H9 (cell line): ENCODE measurements at regions not wholly inside any gene's neighbourhood (a gene's known extent, or its start where the extent isn't known, plus 50 kb on each side); places are given as distances from the start of the nearest gene placed in this dataset.

Experiments used
- DNase-seq: peaks from one replicate; pipeline ENCODE4 v3.0.0-alpha.2; 2017
- H2AFZ ChIP-seq: one replicate; pipeline ENCODE4 v1.6.1; 2013; ENCODE audit warnings: mild to moderate bottlenecking, low read length, control low read depth, moderate library complexity
- H2AK5ac ChIP-seq: 2 replicates; pipeline ENCODE4 v1.6.1; 2013; ENCODE audit warnings: low read length, control low read depth, mixed read lengths; ENCODE audit not compliant: insufficient read length
- H2BK120ac ChIP-seq: one replicate; pipeline ENCODE4 v1.6.1; 2013; ENCODE audit warnings: low read depth, mild to moderate bottlenecking, low read length, control low read depth, inconsistent platforms; ENCODE audit not compliant: poor library complexity, severe bottlenecking
- H2BK12ac ChIP-seq: 2 replicates; pipeline ENCODE4 v1.6.1; 2013; ENCODE audit warnings: low read length, control low read depth, mixed read lengths, low read depth; ENCODE audit not compliant: insufficient read length
- H2BK15ac ChIP-seq: 2 replicates; pipeline ENCODE4 v1.6.1; 2013; ENCODE audit warnings: low read depth, low read length, control low read depth
- H2BK20ac ChIP-seq: one replicate; pipeline ENCODE4 v1.6.1; 2013; ENCODE audit warnings: low read depth, mild to moderate bottlenecking, low read length, control low read depth, inconsistent platforms; ENCODE audit not compliant: poor library complexity, severe bottlenecking
- H2BK5ac ChIP-seq: 2 replicates; pipeline ENCODE4 v1.6.1; 2013; ENCODE audit warnings: low read length, control low read depth, mixed read lengths; ENCODE audit not compliant: insufficient read length
- H3K14ac ChIP-seq: 2 replicates; pipeline ENCODE4 v1.6.1; 2013; ENCODE audit warnings: low read length, control low read depth; ENCODE audit not compliant: insufficient read depth
- H3K18ac ChIP-seq: 2 replicates; pipeline ENCODE4 v1.6.1; 2013; ENCODE audit warnings: low read depth, mild to moderate bottlenecking, mixed read lengths, low read length, control low read depth; ENCODE audit not compliant: insufficient read length
- H3K23ac ChIP-seq: 2 replicates; pipeline ENCODE4 v1.6.1; 2013; ENCODE audit warnings: low read length, control low read depth, mixed read lengths, low read depth; ENCODE audit not compliant: insufficient read length
- H3K23me2 ChIP-seq: 2 replicates; pipeline ENCODE4 v1.6.1; 2013; ENCODE audit warnings: low read depth, mild to moderate bottlenecking, mixed read lengths, low read length, control low read depth; ENCODE audit not compliant: insufficient read length, poor library complexity, severe bottlenecking
- H3K27ac ChIP-seq: 2 replicates; pipeline ENCODE4 v1.5.1; 2013; ENCODE audit warnings: low read length, control low read depth, mixed read lengths, low read depth; ENCODE audit not compliant: insufficient read length
- H3K27me3 ChIP-seq: 2 replicates; pipeline ENCODE4 v1.6.1; 2013; ENCODE audit warnings: low read length, control low read depth, inconsistent platforms; ENCODE audit not compliant: insufficient read depth
- H3K4ac ChIP-seq: 2 replicates; pipeline ENCODE4 v1.6.1; 2013; ENCODE audit warnings: low read depth, mild to moderate bottlenecking, control low read depth, inconsistent platforms, low read length, moderate library complexity
- H3K4me1 ChIP-seq: 2 replicates; pipeline ENCODE4 v1.6.1; 2013; ENCODE audit warnings: low read length, control low read depth, inconsistent platforms; ENCODE audit not compliant: insufficient read depth
- H3K4me2 ChIP-seq: 2 replicates; pipeline ENCODE4 v1.6.1; 2013; ENCODE audit warnings: low read length, control low read depth, mixed read lengths; ENCODE audit not compliant: insufficient read length, insufficient read depth
- H3K56ac ChIP-seq: 2 replicates; pipeline ENCODE4 v1.6.1; 2013; ENCODE audit warnings: low read depth, mild to moderate bottlenecking, mixed read lengths, low read length, control low read depth; ENCODE audit not compliant: insufficient read length
- H3K79me1 ChIP-seq: 2 replicates; pipeline ENCODE4 v1.6.1; 2013; ENCODE audit warnings: low read depth, mild to moderate bottlenecking, moderate library complexity, low read length, control low read depth, inconsistent platforms; ENCODE audit not compliant: insufficient read depth, poor library complexity, severe bottlenecking
- H3K79me2 ChIP-seq: 2 replicates; pipeline ENCODE4 v1.6.1; 2013; ENCODE audit warnings: low read length, control low read depth, inconsistent platforms; ENCODE audit not compliant: insufficient read depth
- H3K9ac ChIP-seq: 2 replicates; pipeline ENCODE4 v1.6.1; 2013; ENCODE audit warnings: low read length, control low read depth, mixed read lengths; ENCODE audit not compliant: insufficient read length; ENCODE audit errors: extremely low read depth
- H3K9me3 ChIP-seq: one replicate; pipeline ENCODE4 v1.6.1; 2013; ENCODE audit warnings: low read depth, low read length, inconsistent platforms; ENCODE audit not compliant: control insufficient read depth
- H3T11ph ChIP-seq: one replicate; pipeline ENCODE4 v1.6.1; 2013; ENCODE audit warnings: mild to moderate bottlenecking, low read length, control low read depth, inconsistent platforms
- H4K20me1 ChIP-seq: one replicate; pipeline ENCODE4 v1.6.1; 2013; ENCODE audit not compliant: control insufficient read depth, insufficient read length, insufficient read depth
- H4K5ac ChIP-seq: 2 replicates; pipeline ENCODE4 v1.6.1; 2013; ENCODE audit warnings: low read depth, mild to moderate bottlenecking, mixed read lengths, low read length, control low read depth; ENCODE audit not compliant: insufficient read length
- H4K8ac ChIP-seq: replicated peaks from 2 replicates; pipeline ENCODE4 v1.6.1; 2013; ENCODE audit warnings: low read length, control low read depth, mixed read lengths, low read depth; ENCODE audit not compliant: insufficient read length
- H4K91ac ChIP-seq: 2 replicates; pipeline ENCODE4 v1.6.1; 2013; ENCODE audit warnings: low read depth, mild to moderate bottlenecking, moderate library complexity, mixed read lengths, low read length, control low read depth; ENCODE audit not compliant: insufficient read length
- H3K27ac Mint-ChIP-seq, 3 experiments: 2 replicates in 2 of 3; 3 replicates in 1 of 3; pipeline ENCODE4 v1.8.0; 2020 to 2021; ENCODE audit warnings: mixed read lengths in 3 of 3, mild to moderate bottlenecking in 1 of 3, moderate library complexity in 1 of 3
- H3K27me3 Mint-ChIP-seq: 2 replicates; pipeline ENCODE4 v1.8.0; 2021; ENCODE audit warnings: low read depth, mild to moderate bottlenecking, moderate library complexity, mixed read lengths
- H3K36me3 Mint-ChIP-seq, 3 experiments: 2 replicates in 2 of 3; 3 replicates in 1 of 3; pipeline ENCODE4 v1.8.0; 2020 to 2021; ENCODE audit warnings: low read depth in 3 of 3, mixed read lengths in 3 of 3; ENCODE audit not compliant: insufficient read depth in 1 of 3
- H3K4me1 Mint-ChIP-seq, 2 experiments: 2 replicates each; pipeline ENCODE4 v1.8.0; 2020; ENCODE audit warnings: mixed read lengths in 2 of 2
- H3K4me3 Mint-ChIP-seq, 2 experiments: 2 replicates in 1 of 2; 3 replicates in 1 of 2; pipeline ENCODE4 v1.8.0; 2020 to 2021; ENCODE audit warnings: mild to moderate bottlenecking in 2 of 2, mixed read lengths in 2 of 2, moderate library complexity in 1 of 2
- H3K9me3 Mint-ChIP-seq, 2 experiments: 2 replicates in 1 of 2; 3 replicates in 1 of 2; pipeline ENCODE4 v1.8.0; 2020; ENCODE audit warnings: mild to moderate bottlenecking in 2 of 2, mixed read lengths in 2 of 2, moderate library complexity in 1 of 2
- WGBS: extraction: QIAGEN DNeasy Blood & Tissue Kit; methylation state at CpG from one replicate; pipeline ENCODE4 v1.1.7; 2013; ENCODE audit warnings: missing lambda C conversion rate, low lambda C conversion rate, mixed read lengths; ENCODE audit not compliant: insufficient read length; ENCODE audit errors: extremely low coverage; 5-methylcytosine and 5-hydroxymethylcytosine counted together
- TF ChIP-seq, protein P1 (sequence below): fragments of 200-600 bp; sonication (generic); conservative IDR thresholded peaks from 3 replicates; pipeline ENCODE4 v1.8.0; 2021; ENCODE audit warnings: antibody characterized with exemption, mild to moderate bottlenecking

DNA sequence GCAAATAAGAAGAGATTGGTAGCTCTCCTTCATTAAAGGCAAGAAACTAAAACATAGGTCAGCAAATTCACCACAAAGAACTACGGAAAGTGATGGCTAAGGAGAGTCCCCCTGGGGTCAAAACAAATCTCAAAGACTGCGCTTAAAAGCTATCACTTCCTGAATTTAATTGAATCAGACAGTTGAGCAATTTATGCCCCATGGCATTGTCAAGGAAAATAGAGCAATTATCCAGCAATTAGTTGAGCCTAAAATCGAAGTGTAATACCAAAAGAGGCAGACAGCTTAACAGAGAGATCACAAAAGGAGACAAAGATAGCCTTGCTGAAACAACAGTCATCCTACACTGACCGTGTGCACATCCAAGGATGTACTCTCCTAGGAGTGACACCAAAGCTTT, 74.4 kb upstream of the SCN10A start:
- no peak overlapping the region for H2BK20ac ChIP-seq
- H3K14ac ChIP-seq: no peak overlapping the region
- no CpG with 5 or more reads among the region's 4 CpGs for WGBS
- H2AK5ac ChIP-seq: no peak overlapping the region
- H3K9me3 Mint-ChIP-seq: no peaks in the 10 kb centered on the region
- no peak overlapping the region for H3K27ac Mint-ChIP-seq
- no peak overlapping the region for H2BK120ac ChIP-seq
- H3K9me3 ChIP-seq: no peaks in the 10 kb centered on the region
- no peak overlapping the region for H3K4me2 ChIP-seq
- H3K27me3 Mint-ChIP-seq: peaks cover 2% of the 10 kb centered on the region; the same call in 1 of the 2 replicates
- H2BK15ac ChIP-seq: no peak overlapping the region
- no peak overlapping the region for H2BK5ac ChIP-seq
- H4K20me1 ChIP-seq: no peaks in the 10 kb centered on the region
- H3T11ph ChIP-seq: no peak overlapping the region
- H2BK12ac ChIP-seq: no peak overlapping the region
- no peak overlapping the region for H2AFZ ChIP-seq
- no peaks in the 10 kb centered on the region for H3K4me1 ChIP-seq
- no peaks in the 10 kb centered on the region for H3K79me1 ChIP-seq
- TF ChIP-seq, protein P1, sequence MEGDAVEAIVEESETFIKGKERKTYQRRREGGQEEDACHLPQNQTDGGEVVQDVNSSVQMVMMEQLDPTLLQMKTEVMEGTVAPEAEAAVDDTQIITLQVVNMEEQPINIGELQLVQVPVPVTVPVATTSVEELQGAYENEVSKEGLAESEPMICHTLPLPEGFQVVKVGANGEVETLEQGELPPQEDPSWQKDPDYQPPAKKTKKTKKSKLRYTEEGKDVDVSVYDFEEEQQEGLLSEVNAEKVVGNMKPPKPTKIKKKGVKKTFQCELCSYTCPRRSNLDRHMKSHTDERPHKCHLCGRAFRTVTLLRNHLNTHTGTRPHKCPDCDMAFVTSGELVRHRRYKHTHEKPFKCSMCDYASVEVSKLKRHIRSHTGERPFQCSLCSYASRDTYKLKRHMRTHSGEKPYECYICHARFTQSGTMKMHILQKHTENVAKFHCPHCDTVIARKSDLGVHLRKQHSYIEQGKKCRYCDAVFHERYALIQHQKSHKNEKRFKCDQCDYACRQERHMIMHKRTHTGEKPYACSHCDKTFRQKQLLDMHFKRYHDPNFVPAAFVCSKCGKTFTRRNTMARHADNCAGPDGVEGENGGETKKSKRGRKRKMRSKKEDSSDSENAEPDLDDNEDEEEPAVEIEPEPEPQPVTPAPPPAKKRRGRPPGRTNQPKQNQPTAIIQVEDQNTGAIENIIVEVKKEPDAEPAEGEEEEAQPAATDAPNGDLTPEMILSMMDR: no peak
- no peak overlapping the region for H3K56ac ChIP-seq
- no peak overlapping the region for H3K27ac ChIP-seq
- DNase-seq: no peak
- no peak overlapping the region for H3K23ac ChIP-seq
- peaks cover 3 to 6% of the 10 kb centered on the region in 2 experiments; a peak in 3 of 4 replicates for H3K4me1 Mint-ChIP-seq
- no peaks in the 10 kb centered on the region for H3K79me2 ChIP-seq
- H4K8ac ChIP-seq: no peak overlapping the region
- H3K4me3 Mint-ChIP-seq: no peak overlapping the region
- H3K18ac ChIP-seq: no peak overlapping the region
- H4K5ac ChIP-seq: no peak overlapping the region
- H3K36me3 Mint-ChIP-seq: no peaks in the 10 kb centered on the region
- H3K9ac ChIP-seq: no peak overlapping the region
- no peak overlapping the region for H4K91ac ChIP-seq
- no peaks in the 10 kb centered on the region for H3K27me3 ChIP-seq
- no peak overlapping the region for H3K4ac ChIP-seq
- no peaks in the 10 kb centered on the region for H3K23me2 ChIP-seq
